ENCODE measurements at regions not wholly inside any gene's neighbourhood (a gene's known extent, or its start where the extent isn't known, plus 50 kb on each side); places are given as distances from the start of the nearest gene placed in this dataset.

GRCh38 chr9:134214386-134214765, 50.0 kb upstream of the RNU6ATAC start:
- peak overlapping the region; percentile 51 for H3K4me3 Mint-ChIP-seq
- peaks cover 38% of the 10 kb centered on the region for H3K4me1 Mint-ChIP-seq
- no peaks in the 10 kb centered on the region for H3K36me3 Mint-ChIP-seq (ENCODE audit: low read depth)
- TF ChIP-seq CTCF (conservative IDR thresholded peaks at IDR 0.05) = no peak
- peaks cover 3% of the 10 kb centered on the region for H3K9me3 Mint-ChIP-seq
- no peak for DNase-seq (ENCODE audit: low read depth, low spot score)
- peak overlapping the region; percentile 97 for H3K27ac Mint-ChIP-seq (ENCODE audit: unreplicated experiment)
- H3K27me3 Mint-ChIP-seq (ENCODE audit: low read depth) = no peaks in the 10 kb centered on the region

GRCh38 chr9:134214766-134215419, 50.5 kb upstream of the RNU6ATAC start:
- H3K4me1 Mint-ChIP-seq = peaks cover 38% of the 10 kb centered on the region
- H3K36me3 Mint-ChIP-seq (ENCODE audit: low read depth) = no peaks in the 10 kb centered on the region
- H3K27me3 Mint-ChIP-seq (ENCODE audit: low read depth) = no peaks in the 10 kb centered on the region
- no peak for TF ChIP-seq CTCF (conservative IDR thresholded peaks at IDR 0.05)
- peak overlapping the region; percentile 23 for H3K4me3 Mint-ChIP-seq
- H3K27ac Mint-ChIP-seq (ENCODE audit: unreplicated experiment) = peak overlapping the region; percentile 96
- peaks cover 3% of the 10 kb centered on the region for H3K9me3 Mint-ChIP-seq
- no peak for DNase-seq (ENCODE audit: low read depth, low spot score)

GRCh38 chr9:134215420-134215698, 51.0 kb upstream of the RNU6ATAC start:
- Mint-ChIP-seq H3K4me1 (peaks cover 35% of the 10 kb centered on the region), H3K36me3 (ENCODE audit: low read depth) (no peaks in the 10 kb centered on the region), H3K4me3 (peak overlapping the region; percentile 69), H3K27me3 (ENCODE audit: low read depth) (no peaks in the 10 kb centered on the region), H3K27ac (ENCODE audit: unreplicated experiment) (peak overlapping the region; percentile 96), H3K9me3 (peaks cover 3% of the 10 kb centered on the region)
- DNase-seq (ENCODE audit: low read depth, low spot score) = no peak
- TF ChIP-seq CTCF (conservative IDR thresholded peaks at IDR 0.05) = no peak

GRCh38 chr9:134215699-134216448, 51.5 kb upstream of the RNU6ATAC start:
- Mint-ChIP-seq H3K36me3 (ENCODE audit: low read depth) (no peaks in the 10 kb centered on the region), H3K9me3 (peaks cover 3% of the 10 kb centered on the region), H3K4me3 (peak overlapping the region; percentile 69), H3K27me3 (ENCODE audit: low read depth) (no peaks in the 10 kb centered on the region), H3K27ac (ENCODE audit: unreplicated experiment) (peak overlapping the region; percentile 96), H3K4me1 (peaks cover 34% of the 10 kb centered on the region)
- no peak for TF ChIP-seq CTCF (conservative IDR thresholded peaks at IDR 0.05)
- no peak for DNase-seq (ENCODE audit: low read depth, low spot score)

GRCh38 chr9:134216449-134216951, 52.1 kb upstream of the RNU6ATAC start:
- Mint-ChIP-seq H3K4me1 (peaks cover 34% of the 10 kb centered on the region), H3K27ac (ENCODE audit: unreplicated experiment) (peak overlapping the region; percentile 19), H3K4me3 (no peak overlapping the region), H3K36me3 (ENCODE audit: low read depth) (no peaks in the 10 kb centered on the region), H3K9me3 (peaks cover 3% of the 10 kb centered on the region), H3K27me3 (ENCODE audit: low read depth) (no peaks in the 10 kb centered on the region)
- no peak for DNase-seq (ENCODE audit: low read depth, low spot score)
- TF ChIP-seq CTCF (conservative IDR thresholded peaks at IDR 0.05) = no peak

Measured in neural crest cell (in vitro differentiated cells).